Common myeloid progenitor, CD34-positive (primary cell): ENCODE measurements at regions not wholly inside any gene's neighbourhood (a gene's known extent, or its start where the extent isn't known, plus 50 kb on each side); places are given as distances from the start of the nearest gene placed in this dataset.

Experiments used
- CTCF ChIA-PET: fragments of 350-600 bp; sonication (Branson Sonifier 250); formaldehyde crosslinking; loops from one replicate; lab custom pipeline; 2021; ENCODE audit warnings: antibody characterized with exemption; lab: Charles Lee
- POLR2A ChIA-PET: fragments of 350-600 bp; sonication (Branson Sonifier 250); formaldehyde crosslinking; loops from one replicate; lab custom pipeline; 2021; ENCODE audit warnings: antibody characterized with exemption; lab: Charles Lee
- DNase-seq, 3 donors: peaks; one replicate each; pipeline versions ENCODE4 v3.0.0 to v3.0.0-alpha.2; 2013
- H3K27ac ChIP-seq, 2 experiments: 1 replicate in 1 of 2; 2 replicates in 1 of 2; pipeline ENCODE4 v1.7.0; 2013; ENCODE audit warnings: inconsistent platforms in 2 of 2, low read length in 2 of 2, mild to moderate bottlenecking in 2 of 2, low read depth in 1 of 2, moderate library complexity in 1 of 2; ENCODE audit not compliant: severe bottlenecking in 2 of 2, insufficient read depth in 1 of 2, poor library complexity in 1 of 2
- H3K27me3 ChIP-seq, 5 experiments: replicated peaks in 2 of 5; 1 replicate in 3 of 5; 2 replicates in 2 of 5; pipeline versions ENCODE4 v1.6.1 to v1.7.0; 2013; ENCODE audit warnings: low read length in 4 of 5, mild to moderate bottlenecking in 2 of 5, moderate library complexity in 2 of 5, inconsistent platforms in 1 of 5; ENCODE audit not compliant: insufficient read depth in 5 of 5, control insufficient read depth in 4 of 5
- H3K36me3 ChIP-seq, 4 experiments: 1 replicate in 2 of 4; 2 replicates in 2 of 4; pipeline versions ENCODE4 v1.6.1 to v1.7.0; 2013; ENCODE audit warnings: low read length in 3 of 4, control low read depth in 1 of 4, mild to moderate bottlenecking in 1 of 4; ENCODE audit not compliant: control insufficient read depth in 4 of 4, insufficient read depth in 4 of 4
- H3K4me1 ChIP-seq, 4 experiments: 1 replicate in 3 of 4; 2 replicates in 1 of 4; pipeline versions ENCODE4 v1.6.1 to v1.7.1; 2013; ENCODE audit warnings: low read length in 3 of 4, mild to moderate bottlenecking in 3 of 4, control low read depth in 1 of 4, inconsistent platforms in 1 of 4, moderate library complexity in 1 of 4; ENCODE audit not compliant: control insufficient read depth in 4 of 4, insufficient read depth in 4 of 4; ENCODE audit errors: control extremely low read depth in 1 of 4
- H3K4me3 ChIP-seq, 7 experiments: 1 replicate in 4 of 7; 2 replicates in 3 of 7; pipeline versions ENCODE4 v1.5.1 to v1.7.0; 2013; ENCODE audit warnings: mild to moderate bottlenecking in 7 of 7, low read length in 6 of 7, moderate library complexity in 6 of 7, inconsistent platforms in 2 of 7, low read depth in 2 of 7, control low read depth in 1 of 7; ENCODE audit not compliant: insufficient read depth in 4 of 7, control insufficient read depth in 1 of 7; ENCODE audit errors: extremely low read depth in 1 of 7
- H3K9me3 ChIP-seq, 5 experiments: 1 replicate in 4 of 5; 2 replicates in 1 of 5; pipeline versions ENCODE4 v1.6.1 to v1.7.1; 2013; ENCODE audit warnings: low read length in 4 of 5, mild to moderate bottlenecking in 2 of 5, inconsistent platforms in 1 of 5, low read depth in 1 of 5, moderate library complexity in 1 of 5; ENCODE audit not compliant: control insufficient read depth in 4 of 5, insufficient read depth in 2 of 5; ENCODE audit errors: control extremely low read depth in 1 of 5
- WGBS: methylation state at CpG from one replicate; pipeline ENCODE4 v1.1.5; 2013; ENCODE audit not compliant: insufficient coverage; 5-methylcytosine and 5-hydroxymethylcytosine counted together

DNA sequence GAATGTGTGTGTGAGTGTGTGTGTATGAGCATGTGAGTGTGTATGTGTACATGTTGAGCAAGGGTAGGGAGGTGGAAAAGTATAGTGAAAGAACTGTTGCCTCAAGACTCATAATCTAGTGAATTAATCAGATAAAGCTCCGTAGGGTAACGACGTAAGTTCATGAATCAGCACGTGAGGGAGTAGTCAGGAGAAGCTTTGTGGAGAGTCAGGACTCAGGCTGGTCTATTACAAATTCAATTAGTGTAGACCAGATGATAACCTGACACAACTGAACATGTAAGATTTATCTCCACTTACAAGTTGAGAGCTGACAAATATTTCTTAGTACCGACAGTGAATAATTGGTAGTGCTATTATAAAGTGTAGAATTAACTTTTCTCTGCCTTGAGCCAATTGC, 194.5 kb downstream of the RAD51AP2 start:
- 96% methylated on average over 4 of the region's 5 CpGs for WGBS
- POLR2A ChIA-PET = no interaction called here
- H3K4me1 ChIP-seq = no peaks in the 10 kb centered on the region
- no peaks in the 10 kb centered on the region for H3K36me3 ChIP-seq
- no peaks in the 10 kb centered on the region for H3K9me3 ChIP-seq
- no peaks in the 10 kb centered on the region for H3K27me3 ChIP-seq
- H3K4me3 ChIP-seq = no peak overlapping the region
- H3K27ac ChIP-seq = no peak overlapping the region
- CTCF ChIA-PET = no interaction called here
- DNase-seq = no peak

DNA sequence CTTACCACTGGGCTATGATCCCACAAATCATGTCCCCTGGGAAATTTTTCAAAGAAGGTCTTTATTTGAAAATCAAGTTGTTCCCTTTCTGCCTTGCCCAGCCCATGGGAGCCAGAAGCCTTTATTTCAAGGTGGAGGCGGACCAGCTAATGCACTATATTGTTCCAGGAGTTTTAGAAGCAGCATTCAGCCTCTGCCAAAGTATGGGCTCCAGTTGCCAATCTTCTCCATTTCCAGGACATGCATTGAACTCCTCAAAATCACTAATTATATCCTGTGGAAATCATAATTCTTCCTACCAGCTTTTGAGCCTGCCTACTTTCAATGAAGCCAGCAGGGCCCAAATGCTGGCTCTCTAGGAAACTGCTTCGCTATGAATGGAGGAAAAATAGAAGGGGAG, 195.8 kb downstream of the RAD51AP2 start:
- Histone ChIP-seq H3K27me3 (no peaks in the 10 kb centered on the region), H3K36me3 (no peaks in the 10 kb centered on the region), H3K4me3 (no peak overlapping the region), H3K9me3 (no peaks in the 10 kb centered on the region), H3K27ac (no peak overlapping the region), H3K4me1 (peaks cover 0 to 10% (median 0%) of the 10 kb centered on the region in 4 experiments)
- WGBS = no CpG with 5 or more reads among the region's 2 CpGs
- DNase-seq = no peak
- CTCF ChIA-PET = no interaction called here
- POLR2A ChIA-PET = no interaction called here

DNA sequence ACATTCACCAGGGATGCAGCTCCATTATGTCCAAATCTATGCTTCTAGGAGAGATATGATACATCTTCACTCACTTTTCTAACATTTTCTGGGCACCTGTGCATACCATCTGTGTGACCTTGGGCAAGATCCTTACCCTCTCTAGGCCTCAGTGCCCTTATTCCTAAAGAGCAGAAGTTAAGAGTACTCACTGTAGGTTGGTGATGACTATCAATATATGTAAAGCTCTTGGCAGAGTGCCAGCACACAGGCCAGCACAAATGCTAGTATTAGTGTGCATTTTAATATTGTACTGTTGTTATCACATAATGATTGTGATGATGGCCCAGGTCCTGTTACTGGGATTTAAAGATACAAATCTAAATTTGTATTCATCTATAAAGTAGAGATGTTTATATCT, 199.2 kb downstream of the RAD51AP2 start:
- Histone ChIP-seq H3K27me3 (no peaks in the 10 kb centered on the region), H3K4me1 (peaks cover 0 to 12% (median 0%) of the 10 kb centered on the region in 4 experiments), H3K4me3 (no peak overlapping the region), H3K27ac (no peak overlapping the region), H3K36me3 (no peaks in the 10 kb centered on the region), H3K9me3 (no peaks in the 10 kb centered on the region)
- peak in 2 of 3 donors; percentile 15 to 26 for DNase-seq
- ChIA-PET POLR2A (no interaction called here), CTCF (no interaction called here)

DNA sequence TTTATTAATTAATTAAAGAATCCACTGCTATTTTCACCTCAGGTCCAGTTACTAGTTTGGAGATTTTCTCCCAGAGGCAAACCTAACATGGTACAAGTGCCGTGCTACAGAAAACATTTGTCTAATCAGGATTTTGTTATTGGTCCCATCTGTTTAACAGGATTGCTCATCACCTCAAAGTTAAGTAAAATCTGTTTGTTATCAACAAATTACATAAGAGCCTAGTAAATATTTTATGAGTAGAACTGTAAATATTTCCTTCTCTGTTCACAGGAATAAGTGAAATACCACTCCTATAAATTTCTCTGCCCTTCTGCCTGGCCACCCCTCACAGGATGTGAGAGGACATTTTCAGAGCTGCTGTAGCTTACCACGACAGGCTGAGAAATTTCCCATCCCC, 200.2 kb downstream of the RAD51AP2 start:
- 0% methylated on average over 1 of the region's 2 CpGs for WGBS
- CTCF ChIA-PET = no interaction called here

DNA sequence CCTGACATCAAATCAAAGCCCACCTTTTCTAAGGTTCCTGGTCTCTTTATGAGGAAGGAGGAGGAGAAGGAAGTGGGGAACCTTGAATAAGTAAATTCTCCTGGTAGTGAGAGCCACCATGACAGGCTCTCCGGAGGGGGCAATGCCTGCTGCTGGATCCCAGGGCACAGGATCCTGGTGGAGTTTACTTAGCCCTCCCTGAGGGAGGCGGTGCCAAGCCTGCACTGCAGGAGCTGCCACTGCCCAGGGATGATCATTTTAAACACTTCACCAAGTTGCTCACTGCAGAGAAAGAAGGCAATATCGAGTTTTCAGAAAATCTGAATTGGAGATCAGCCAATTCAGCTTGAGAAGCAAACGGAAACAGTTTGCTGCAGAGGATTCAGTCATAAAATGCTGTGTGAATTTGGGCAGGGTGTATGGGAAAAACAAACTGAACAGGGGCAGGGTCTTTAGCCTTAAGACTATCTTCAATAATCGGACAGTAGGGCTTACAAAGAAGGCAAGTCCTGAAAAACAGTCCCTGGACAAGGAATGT, 200.7 kb downstream of the RAD51AP2 start:
- WGBS = 4% methylated on average over 3 of the region's 5 CpGs
- Histone ChIP-seq H3K9me3 (no peaks in the 10 kb centered on the region), H3K4me1 (peaks cover 0 to 12% (median 0%) of the 10 kb centered on the region in 4 experiments), H3K27ac (no peak overlapping the region), H3K4me3 (peak overlapping the region in 2 of 7 experiments; percentile 8 to 16), H3K27me3 (no peaks in the 10 kb centered on the region), H3K36me3 (no peaks in the 10 kb centered on the region)
- POLR2A ChIA-PET = no interaction called here
- CTCF ChIA-PET = interaction anchor here (1.5 kb wide), 1 partner anchor 9 kb away, joined by 4 read pairs; no protein-coding TSS in a partner anchor
- DNase-seq = peak in 2 of 3 donors; percentile 20 to 30

More for the DNA sequence above, 200.2 kb downstream of the RAD51AP2 start:
- DNase-seq = no peak
- Histone ChIP-seq H3K9me3 (no peaks in the 10 kb centered on the region), H3K27ac (no peak overlapping the region), H3K36me3 (no peaks in the 10 kb centered on the region), H3K27me3 (no peaks in the 10 kb centered on the region), H3K4me3 (peak overlapping the region in 1 of 7 experiments; percentile 8), H3K4me1 (peaks cover 0 to 12% (median 0%) of the 10 kb centered on the region in 4 experiments)
- POLR2A ChIA-PET = no interaction called here

DNA sequence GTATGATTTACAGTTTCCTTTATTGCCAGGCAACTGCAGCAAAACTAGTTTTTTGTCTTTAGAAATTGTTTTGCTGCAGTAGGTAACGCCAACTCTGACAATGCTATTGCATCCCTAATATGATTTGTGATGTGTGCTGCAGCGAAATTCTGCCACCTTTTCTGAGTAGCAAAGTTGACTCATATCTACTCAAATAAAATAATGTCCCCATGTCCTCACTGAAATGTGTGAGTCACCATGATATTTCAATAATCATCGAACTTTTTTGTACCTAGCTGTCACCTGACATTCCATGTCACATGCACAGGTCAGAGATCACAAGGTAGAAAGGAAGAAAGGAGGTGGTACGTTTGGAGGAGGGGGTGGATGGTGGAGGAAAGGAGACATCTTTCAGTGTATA, 205.0 kb downstream of the RAD51AP2 start:
- H3K4me1 ChIP-seq = peaks cover 0 to 9% (median 2%) of the 10 kb centered on the region in 4 experiments
- no peak overlapping the region for H3K27ac ChIP-seq
- ChIA-PET POLR2A (no interaction called here), CTCF (interaction anchor here (1.5 to 1.6 kb wide), 2 partner anchors 9 to 538 kb away, joined by 3 to 4 read pairs; no protein-coding TSS in a partner anchor)
- no peaks in the 10 kb centered on the region for H3K36me3 ChIP-seq
- H3K9me3 ChIP-seq = no peaks in the 10 kb centered on the region
- DNase-seq = no peak
- H3K4me3 ChIP-seq = no peak overlapping the region
- H3K27me3 ChIP-seq = no peaks in the 10 kb centered on the region
- WGBS = 90% methylated on average over 2 of the region's 4 CpGs

DNA sequence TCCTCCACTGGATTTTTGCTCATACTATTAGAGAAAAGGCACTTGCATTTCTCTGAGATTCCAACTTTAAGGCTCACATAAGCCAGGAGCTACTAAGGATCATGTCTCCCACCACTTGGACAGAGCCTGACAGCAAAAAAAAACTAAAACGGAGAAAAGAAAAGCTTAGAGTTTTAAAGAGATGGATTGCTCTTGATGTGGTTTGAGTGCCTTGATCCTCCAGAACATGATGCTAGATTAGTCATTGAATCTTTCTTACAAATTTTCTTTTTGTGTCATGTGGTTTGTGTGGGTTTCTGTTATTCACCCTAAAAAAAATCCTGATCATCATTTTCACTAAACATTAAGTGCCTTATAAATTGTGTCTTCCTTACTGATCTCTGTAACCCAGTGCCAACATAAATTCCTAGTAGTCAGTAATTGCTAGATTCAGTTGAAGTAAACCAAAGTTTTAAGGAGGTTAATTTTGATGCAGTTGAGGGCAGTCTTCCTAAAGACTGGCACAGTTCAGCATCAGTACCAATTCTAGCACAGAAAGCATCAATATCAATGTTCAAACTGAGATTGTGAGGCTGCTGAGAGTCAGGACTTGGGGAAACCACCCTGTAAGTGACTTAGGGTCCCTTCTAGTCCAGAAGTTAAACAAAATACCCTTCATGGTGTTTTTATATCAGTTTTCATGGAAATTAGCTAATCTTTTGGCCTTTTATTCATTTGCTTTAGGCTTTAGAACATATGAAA, 206.3 kb downstream of the RAD51AP2 start:
- Histone ChIP-seq H3K4me3 (no peak overlapping the region), H3K36me3 (no peaks in the 10 kb centered on the region), H3K27ac (no peak overlapping the region), H3K4me1 (peaks cover 0 to 3% (median 0%) of the 10 kb centered on the region in 4 experiments), H3K9me3 (no peaks in the 10 kb centered on the region), H3K27me3 (no peaks in the 10 kb centered on the region)
- DNase-seq = no peak
- no CpG with 5 or more reads among the region's 1 CpG for WGBS
- ChIA-PET CTCF (interaction anchor here (2.2 to 4.7 kb wide), 3 partner anchors 11 to 539 kb away, joined by 9 to 56 read pairs (median 39); no protein-coding TSS in a partner anchor), POLR2A (no interaction called here)
